Endothelial cell of hepatic sinusoid (primary cell): ENCODE measurements at regions not wholly inside any gene's neighbourhood (a gene's known extent, or its start where the extent isn't known, plus 50 kb on each side); places are given as distances from the start of the nearest gene placed in this dataset.

Experiments
- in situ Hi-C: cut with HindIII; loops from 2 replicates; pipeline ENCODE4 v1.10.0; 2017; ENCODE audit warnings: low sequenced_read_pairs

GRCh38 chr2:15731889-15732271 lies 140.2 kb downstream of the DDX1 start:
- in situ Hi-C loops, result no loop called here

GRCh38 chr2:15732341-15733077 lies 140.8 kb downstream of the DDX1 start:
- in situ Hi-C loops, result no loop called here

- in situ Hi-C loops, result no loop called here
Measured at GRCh38 chr2:15733867-15734673, 142.4 kb downstream of the DDX1 start.

GRCh38 chr2:15734674-15735483 lies 143.2 kb downstream of the DDX1 start:
- in situ Hi-C loops, result no loop called here

GRCh38 chr2:15735484-15736326 lies 144.0 kb downstream of the DDX1 start:
- in situ Hi-C loops, result no loop called here

- in situ Hi-C loops, result no loop called here
Measured at GRCh38 chr2:15736396-15737180, 144.9 kb downstream of the DDX1 start.

- in situ Hi-C loops, result no loop called here
Measured at GRCh38 chr2:15737314-15738224, 145.9 kb downstream of the DDX1 start.

- in situ Hi-C loops, result no loop called here
Measured at GRCh38 chr2:15738225-15738546, 146.5 kb downstream of the DDX1 start.

- in situ Hi-C loops, result no loop called here
Measured at GRCh38 chr2:15738943-15739342, 147.3 kb downstream of the DDX1 start.

- in situ Hi-C loops, result loop anchor here (5.0 kb wide), 1 partner anchor 52 kb away; no protein-coding TSS in a partner anchor
Measured at GRCh38 chr2:15744820-15745219, 153.2 kb downstream of the DDX1 start.

- in situ Hi-C loops, result loop anchor here (5.0 kb wide), 1 partner anchor 52 kb away; no protein-coding TSS in a partner anchor
Measured at GRCh38 chr2:15745350-15745749, 153.7 kb downstream of the DDX1 start.

- in situ Hi-C loops, result loop anchor here (5.0 kb wide), 1 partner anchor 51 kb away; no protein-coding TSS in a partner anchor
Measured at GRCh38 chr2:15745907-15746702, 154.4 kb downstream of the DDX1 start.

- in situ Hi-C loops, result loop anchor here (5.0 kb wide), 1 partner anchor 50 kb away; no protein-coding TSS in a partner anchor
Measured at GRCh38 chr2:15746703-15747550, 155.3 kb downstream of the DDX1 start.

GRCh38 chr2:15747603-15748471 lies 156.2 kb downstream of the DDX1 start:
- in situ Hi-C loops, result loop anchor here (5.0 kb wide), 1 partner anchor 49 kb away; no protein-coding TSS in a partner anchor

- in situ Hi-C loops, result loop anchor here (5.0 kb wide), 1 partner anchor 48 kb away; no protein-coding TSS in a partner anchor
Measured at GRCh38 chr2:15748736-15749323, 157.2 kb downstream of the DDX1 start.
